HG03469 (cell line): ENCODE measurements at regions not wholly inside any gene's neighbourhood (a gene's known extent, or its start where the extent isn't known, plus 50 kb on each side); places are given as distances from the start of the nearest gene placed in this dataset.
"Not testable (repeated sequence)": the region's sequence is repeated elsewhere in the genome, so short reads cannot be mapped to it uniquely, and the experiment has no call there.

ENCODE experiments used
- ATAC-seq: cut with Tn5 transposase; IDR thresholded peaks from one replicate; pipeline ENCODE4 v1.9.1; 2021; ENCODE audit warnings: mild to moderate bottlenecking, moderate library complexity, moderate number of reproducible peaks; ENCODE audit not compliant: unreplicated experiment

DNA sequence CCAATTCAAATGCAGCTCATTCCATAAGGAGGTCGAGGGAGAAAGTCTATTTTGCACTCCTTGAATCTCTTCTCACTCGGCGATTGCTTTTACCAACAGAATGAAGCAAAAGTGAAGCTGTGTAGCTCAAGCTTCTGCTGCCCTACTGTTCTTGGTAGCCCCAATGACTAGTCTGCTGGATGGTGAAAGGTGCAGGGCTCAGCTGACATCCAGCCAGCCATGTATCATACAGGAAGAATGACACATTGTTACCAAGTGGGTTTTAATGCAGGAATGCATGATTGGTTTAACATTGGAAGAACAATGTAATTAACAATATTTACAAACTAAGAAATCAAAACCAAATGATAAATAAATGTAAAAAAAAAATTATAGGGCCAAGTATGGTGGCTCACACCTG is 286.2 kb upstream of the HSFY2 start:
- ATAC-seq: no peak

DNA sequence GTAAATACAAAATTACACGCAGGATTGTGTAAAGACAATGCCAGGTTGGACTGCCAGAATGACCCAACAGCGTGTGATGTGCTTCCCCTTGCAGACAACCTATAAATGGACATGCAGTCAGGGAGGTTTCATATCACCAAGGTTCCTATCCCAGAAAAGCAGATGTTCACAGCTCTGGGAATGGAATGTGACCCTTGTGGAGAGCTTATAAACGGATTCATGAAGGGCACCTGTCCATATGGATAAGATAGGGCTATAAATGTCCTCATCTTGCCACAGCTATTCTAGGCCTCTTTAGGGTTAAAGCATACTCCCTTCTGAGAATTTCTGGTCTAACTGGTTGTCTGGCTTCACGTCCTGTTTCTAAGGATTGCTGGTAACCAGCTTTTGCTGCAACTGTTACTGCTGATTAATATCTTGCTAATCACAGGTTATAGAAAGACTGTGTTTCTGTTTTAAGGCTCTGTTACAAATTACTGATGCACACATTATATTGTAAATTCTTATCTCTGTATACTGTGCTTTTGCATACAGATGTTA is 285.4 kb upstream of the HSFY2 start:
- no peak for ATAC-seq

DNA sequence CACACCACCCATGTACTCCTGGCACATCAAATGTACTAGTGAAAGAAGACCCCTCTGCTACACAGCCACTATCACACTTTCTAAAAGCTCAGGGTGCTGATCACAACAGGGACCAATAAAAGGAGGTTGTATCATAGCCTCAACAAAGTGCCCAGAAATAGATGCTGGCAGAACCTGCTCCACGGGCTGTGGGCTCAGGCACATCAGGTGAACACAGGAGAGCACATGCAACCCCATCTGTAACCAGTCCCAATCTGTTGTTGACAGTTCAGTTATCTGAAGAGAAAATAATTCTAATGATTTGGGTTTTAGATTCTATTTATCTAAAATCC is 282.6 kb upstream of the HSFY2 start:
- no peak for ATAC-seq

DNA sequence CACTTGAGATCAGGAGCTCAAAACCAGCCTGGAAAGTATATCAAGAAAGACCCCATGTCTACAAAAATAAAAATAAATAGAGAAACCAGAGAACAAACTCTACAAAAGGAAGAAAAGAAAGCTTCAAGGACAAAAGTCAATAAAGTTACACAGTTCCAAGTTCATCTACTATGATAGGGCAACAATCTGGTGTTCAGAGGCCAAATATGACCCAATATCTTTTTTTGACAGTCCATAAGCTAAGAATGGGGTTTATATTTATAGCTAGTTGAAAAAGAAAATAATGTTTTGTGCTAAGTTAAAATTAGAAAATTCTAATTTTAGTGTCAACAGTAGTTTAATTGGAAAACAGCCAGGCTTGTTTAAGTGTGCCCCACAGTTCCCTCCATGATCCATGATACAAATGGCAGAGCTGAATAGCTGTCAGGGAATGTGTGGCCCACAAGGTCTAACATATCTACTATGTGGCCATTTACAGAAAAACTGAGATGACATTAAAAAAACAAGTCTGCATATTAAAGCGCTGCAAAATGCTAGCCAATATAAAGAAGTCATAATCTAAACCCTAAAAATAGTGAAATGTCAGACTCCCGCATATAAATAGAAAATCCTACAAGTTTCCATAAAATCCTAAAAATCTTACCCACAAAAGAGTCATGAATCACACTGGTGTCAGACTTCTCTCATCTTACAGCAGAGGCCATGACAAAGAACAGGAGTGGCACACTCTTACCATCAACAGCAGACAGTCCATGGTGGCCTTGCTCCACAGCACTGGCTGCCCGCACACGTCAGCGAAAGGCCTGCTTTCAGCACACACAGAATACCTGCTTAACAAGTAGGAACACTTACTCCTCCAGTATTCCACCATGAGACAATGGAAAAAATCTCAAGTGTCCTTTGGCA is 281.9 kb upstream of the HSFY2 start:
- ATAC-seq: no peak

DNA sequence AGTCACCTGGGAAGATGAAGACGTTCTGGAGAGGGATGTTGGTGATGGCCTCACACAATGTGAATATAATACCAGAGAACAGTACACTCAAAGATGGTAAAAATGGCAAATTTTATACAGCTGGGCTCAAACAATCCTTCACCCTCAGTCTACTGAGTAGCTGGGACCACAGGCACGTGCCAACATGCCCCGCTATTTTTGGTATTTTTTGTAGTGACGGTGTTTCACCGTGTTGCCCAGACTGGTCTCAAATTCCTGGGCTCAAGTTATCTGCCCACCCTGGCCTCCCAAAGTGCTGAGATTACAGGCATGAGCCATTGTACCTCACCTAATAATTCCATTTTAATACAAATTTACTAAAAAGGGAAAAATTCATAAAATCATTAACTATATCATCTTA is 280.3 kb upstream of the HSFY2 start:
- ATAC-seq: no peak

DNA sequence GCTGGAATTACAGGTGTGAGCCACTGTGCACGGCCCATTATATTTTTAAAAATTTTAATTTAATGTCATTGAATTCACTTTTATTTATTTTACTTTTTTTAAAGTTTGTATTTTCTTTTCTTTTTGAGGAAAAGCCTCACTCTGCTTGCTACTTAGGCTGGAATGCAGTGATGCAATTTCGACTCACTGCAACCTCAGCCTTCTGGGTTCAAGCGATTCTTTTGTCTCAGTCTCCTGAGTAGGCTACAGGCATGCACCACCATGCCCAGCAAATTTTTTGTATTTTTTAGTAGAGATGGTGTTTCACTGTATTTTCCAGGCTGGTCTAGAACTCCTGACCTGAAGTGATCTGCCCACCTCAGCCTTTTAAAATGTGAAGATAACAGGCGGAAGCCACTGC is 277.5 kb upstream of the HSFY2 start:
- no peak for ATAC-seq

DNA sequence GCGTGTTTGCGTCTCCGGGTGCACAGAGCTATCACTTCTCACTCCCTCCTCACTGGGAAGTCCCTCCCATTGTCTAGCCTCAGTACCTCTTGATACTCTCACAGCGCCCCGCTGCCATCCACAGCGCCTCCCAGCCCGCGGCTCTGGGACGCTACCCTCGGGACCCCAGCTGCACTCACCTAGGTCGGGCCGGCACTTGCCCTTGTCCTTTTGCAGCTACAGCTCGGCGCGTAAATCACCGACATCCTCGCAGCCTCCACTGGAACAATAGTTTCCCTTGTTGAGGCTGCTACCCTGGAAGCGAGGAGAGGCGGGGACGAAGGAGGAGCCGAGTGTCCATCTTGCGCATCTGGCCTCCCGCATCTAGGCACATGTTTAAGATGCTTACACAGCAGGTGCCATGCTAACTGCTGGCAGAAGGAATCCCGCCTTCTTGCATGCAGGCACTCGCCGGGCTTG is 269.5 kb upstream of the HSFY2 start:
- no peak for ATAC-seq

DNA sequence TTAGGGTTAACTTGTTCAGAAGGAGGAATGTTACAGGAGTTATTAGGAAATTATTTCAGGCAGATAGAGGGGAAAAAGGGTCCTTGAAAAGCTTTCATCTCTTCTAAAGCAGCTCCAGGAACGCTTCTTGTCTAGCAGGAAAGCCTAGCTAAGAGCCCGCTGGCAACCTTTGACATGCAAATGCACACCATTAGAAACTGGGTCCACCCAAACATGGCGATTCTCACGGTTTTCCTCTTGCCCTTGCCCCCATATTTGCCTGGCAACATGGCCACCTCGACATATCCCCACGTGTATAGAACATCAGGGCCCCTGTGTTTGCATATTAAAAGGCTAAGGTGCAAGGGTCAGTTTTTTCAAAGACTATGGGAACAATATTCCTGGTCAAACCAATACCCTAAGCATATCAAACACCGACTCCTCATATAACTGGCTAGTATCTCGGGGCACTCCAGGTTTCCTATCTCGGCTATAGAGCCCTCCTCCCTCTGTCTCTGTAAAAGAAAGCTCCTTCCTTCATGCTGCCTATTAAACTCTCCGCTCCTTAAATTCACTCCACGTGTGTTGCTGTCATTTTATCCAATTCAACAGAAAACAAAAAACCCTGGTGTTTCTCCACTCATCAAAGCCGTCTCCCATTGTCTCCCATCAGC is 268.9 kb upstream of the HSFY2 start:
- no peak for ATAC-seq

DNA sequence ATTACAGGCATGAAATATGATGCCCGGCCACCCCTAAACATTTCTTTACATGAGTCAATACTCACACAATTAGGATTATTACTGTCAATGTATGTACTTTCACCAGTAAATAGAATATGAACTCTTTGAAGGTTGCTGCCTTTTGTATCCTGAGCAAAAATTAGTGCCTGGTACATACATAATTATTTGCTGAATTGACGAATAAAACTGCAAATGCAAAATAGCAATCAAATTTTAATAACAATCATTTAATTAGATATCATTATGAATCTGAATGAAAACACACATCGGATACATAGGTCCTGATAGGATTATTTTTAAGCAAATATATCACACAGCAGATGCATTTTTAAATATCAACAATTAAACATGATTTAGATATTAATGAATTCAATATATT is 253.1 kb upstream of the HSFY2 start:
- ATAC-seq: no peak

DNA sequence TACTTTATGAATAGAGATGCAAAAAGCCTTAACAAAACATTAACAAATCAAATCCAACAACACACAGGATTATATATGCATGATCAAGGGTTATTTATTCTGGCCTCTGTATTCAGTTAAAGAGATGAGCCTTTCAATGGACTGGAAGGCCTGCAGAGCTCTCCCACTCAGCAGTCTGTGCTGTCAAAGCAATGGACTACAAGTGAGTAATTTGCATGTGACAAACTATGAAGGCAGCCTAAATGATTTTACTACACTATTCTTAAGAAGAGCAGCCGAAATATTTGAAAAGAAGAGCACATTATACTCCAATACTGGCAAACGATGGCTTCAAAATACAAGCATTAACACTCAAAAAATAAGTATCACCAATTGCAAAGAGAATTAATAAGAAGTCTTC is 250.4 kb upstream of the HSFY2 start:
- ATAC-seq: no peak

DNA sequence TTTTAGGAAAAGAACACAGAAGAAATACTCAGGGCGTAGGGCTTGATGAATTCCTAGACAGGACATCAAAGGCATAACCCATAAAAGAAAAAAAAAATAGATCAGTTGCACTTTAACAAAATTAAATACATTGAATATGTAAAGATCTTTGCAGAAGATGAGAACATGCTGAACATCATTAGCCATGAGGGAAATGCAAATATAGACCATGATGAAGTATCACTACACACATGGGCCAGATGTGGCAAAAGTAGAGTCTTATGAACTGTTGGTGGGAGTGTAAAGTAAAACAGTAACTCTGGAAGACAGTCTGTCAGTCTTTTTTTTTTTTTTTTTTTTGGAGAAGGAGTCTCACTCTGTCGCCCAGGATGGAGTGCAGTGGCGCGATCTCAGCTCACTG is 246.7 kb upstream of the HSFY2 start:
- no peak for ATAC-seq

DNA sequence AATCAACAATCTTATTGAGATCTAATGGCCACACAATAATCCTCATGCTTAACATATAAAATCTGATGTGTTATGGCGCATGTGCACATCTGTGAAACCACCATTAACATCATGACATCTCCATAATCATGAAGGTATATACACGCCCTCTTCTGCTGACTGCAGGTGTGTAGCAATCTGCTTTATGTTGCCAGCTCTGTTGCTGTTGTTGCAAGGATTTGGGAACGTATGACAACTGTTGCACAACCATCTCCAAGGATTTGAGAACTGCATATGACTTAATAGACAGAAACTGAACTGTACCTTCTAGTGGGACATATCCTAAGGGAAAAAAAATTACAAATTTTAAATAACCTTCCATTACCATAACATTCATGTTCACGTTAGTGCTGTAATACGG is 243.5 kb upstream of the HSFY2 start:
- no peak for ATAC-seq

DNA sequence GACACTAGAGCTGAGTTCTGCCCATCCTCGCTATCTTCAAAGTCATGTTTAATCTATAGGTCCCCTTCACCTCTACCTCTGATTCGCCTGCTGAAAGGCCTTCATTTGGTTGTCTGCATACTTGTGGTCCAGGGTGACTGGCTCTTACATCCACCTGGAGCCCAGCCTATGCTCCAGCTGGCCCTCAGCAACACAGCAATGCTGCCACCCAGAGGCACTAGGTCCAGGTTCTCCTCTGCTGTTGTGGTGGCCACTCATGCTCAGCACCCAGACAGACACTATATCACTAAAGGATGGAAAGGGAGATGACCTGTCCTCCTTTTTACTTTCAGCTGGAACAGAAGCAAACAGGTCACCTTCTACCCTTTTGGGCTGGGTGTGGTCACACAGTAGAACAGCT is 242.3 kb upstream of the HSFY2 start:
- ATAC-seq: no peak

DNA sequence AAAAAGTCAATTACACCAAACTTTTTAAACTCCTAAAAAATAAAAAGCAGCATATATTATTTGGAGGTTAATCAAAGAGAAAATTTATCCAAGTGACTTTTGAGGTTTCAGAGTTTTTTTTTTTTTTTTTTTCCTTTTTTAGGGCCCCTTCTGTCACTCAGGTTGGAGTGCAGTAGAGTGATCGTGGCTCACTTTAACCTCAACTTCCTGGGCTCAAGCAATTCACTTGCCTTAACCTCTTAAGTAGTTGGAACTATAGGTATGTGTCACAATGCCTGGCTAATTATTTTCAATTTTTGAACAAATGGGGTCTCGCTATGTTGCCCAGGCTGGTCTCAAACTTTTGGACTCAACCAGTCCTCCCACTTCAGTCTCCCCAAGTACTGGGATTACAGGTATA is 241.7 kb upstream of the HSFY2 start:
- no peak for ATAC-seq

DNA sequence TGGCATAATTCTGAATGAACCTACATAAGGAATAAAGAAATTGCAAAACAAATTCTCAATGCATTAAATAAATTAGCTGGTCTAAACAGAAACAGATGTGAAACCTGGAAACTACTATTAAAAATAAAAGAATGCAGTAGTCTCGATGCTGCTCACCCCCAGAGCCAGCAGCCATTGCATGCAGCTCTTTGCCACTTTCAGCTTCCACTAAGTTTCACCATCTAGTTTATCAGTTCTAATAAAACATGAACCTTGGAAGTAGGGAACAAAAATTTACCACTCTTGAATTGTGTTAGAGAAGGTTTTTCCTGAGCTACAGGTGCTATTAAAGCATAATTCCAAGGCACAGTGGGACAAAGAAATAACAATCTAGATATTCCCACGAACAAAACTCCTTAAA is 239.4 kb upstream of the HSFY2 start:
- ATAC-seq: no peak

DNA sequence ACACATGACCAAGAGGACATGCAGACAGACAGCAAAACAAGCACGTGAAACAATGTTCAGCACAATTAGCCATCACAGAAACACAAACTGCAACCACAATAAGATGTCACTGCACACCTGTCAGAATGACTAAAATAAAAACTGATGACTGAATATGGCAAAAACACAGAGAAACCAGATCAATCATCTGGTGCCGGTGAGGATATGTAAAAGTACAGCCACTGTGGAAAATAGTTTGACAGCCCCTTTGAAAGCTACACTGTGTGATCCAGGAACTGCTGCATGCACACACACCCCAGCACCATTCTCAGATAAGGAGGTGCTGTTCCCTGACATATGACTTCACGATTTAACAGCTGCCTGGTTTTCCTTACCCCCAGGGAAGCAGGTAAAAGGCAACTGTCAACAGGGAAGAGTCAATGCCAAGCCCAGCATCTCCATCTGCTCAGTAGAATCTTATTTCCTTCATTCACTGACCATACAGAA is 238.1 kb upstream of the HSFY2 start:
- peak; percentile 72 for ATAC-seq

DNA sequence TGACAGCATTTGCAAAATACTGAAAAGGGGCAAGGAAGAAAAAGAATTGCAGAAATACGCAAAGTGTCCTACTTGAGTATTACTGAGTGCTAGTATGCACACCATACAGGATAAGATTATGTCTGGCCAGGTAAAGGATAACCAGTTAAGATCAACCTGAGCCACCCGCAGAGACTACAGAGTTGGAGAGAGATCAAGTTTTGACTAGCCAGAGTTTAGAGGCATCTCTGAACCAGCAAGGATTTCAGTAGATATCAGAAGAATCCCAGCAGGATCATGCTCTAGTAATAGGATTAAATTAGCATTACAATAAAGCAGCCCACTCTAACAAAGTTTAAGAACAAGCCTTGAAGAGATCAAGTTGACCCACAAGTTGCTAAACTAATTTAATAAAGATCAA is 232.7 kb upstream of the HSFY2 start:
- ATAC-seq: no peak

DNA sequence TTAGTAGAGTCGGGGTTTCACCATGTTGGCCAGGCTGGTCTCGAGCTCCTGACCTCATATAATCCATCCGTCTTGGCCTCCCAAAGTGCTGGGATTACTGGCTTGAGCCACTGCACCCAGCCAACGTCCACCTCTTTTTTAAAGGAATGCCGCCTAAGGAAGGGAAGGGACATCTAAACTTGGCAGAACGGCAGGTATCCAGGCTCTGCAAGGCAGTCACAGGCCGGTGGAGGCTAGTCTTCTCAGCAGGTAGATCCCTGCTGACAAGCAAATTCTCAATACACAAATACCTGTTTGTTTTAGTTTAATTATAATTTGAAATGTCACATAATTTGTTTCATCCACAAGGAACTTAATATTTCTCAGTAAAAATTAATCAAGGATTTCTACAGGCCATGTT is 232.0 kb upstream of the HSFY2 start:
- no peak for ATAC-seq

DNA sequence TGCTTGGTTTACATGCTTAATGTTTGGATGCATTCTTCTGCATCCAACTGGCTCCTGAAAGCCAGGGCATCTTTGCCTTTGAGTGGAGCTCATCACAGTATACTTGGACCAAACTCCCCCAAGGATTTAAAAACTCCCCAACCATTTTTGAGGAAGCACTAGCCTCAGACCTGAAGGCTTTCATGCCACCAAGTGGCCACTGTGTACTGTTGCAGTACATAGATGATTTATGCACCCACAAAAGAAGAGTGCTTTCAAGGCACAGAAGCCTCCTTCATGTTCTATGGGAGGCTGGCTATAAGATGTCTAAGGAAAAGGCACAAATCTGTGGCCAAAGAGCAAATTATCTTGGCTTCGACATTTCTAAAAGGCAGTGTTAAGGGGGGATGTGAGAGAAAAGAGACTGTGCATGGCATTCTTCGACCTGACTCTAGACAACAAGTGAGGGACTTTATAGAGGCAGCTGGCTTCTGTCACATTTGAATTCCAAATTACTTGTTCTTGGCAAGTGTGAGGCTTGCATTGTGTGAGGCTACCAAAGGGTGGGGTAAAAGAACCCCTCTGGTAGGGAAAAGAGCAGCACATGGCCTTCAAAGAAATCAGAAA is 224.2 kb upstream of the HSFY2 start:
- ATAC-seq: no peak

DNA sequence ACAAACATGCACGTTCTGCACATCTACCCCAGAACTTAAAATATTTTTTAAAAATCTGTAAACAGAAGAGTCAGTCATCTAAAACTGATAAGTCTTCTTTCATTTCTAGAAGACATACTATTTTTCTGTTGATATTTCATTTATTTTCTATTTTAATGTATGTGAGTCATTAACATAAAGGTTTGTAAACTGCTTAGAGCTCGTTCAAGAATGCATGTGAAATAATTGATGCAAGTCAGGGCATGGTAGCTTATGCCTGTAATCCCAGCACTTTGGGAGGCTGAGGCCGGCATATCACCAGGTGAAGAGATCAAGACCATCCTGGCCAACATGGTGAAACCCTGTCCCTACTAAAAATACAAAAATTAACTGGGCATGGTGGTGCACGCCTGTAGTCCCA is 219.9 kb upstream of the HSFY2 start:
- no peak for ATAC-seq

DNA sequence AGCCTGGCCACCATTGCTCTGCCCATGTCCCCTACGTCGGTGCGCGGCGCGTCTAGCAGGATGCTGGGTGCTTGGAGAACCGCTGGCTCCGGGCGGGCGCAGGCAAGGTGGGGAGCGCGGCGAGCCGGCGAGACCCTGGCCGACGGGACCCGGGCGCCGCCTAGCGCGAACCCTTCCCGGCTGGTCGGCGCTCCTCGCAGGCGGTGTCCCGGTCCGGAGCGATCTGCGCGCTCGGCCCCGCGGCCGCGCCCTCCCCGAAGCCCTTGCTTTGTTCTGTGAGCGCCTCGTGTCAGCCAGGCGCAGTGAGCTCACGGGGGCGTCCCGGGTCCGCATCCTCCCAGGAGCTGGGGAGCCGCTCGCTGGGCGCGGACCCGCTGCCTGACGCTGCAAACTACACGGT is 219.1 kb upstream of the HSFY2 start:
- not testable (repeated sequence) for ATAC-seq

DNA sequence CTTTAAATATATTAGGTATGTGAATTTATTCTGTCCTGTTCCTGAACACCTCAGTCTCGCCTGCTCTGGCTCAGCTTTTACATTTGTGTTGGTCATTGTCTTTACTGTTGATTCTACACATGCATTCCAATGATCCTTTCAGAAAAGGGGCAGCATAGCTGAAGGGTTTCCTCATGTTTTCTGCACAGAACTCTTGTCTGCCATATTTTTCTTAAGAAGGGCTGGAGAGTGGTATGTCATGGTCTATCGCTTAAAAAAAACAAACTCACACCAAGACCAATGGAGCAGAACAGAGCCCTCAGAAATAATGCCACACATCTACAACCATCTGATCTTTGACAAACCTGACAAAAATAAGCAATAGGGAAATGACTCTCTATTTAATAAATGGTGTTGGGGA is 215.8 kb upstream of the HSFY2 start:
- no peak for ATAC-seq
